GM18519 (cell line): ENCODE measurements at regions not wholly inside any gene's neighbourhood (a gene's known extent, or its start where the extent isn't known, plus 50 kb on each side); places are given as distances from the start of the nearest gene placed in this dataset.
A peak's percentile ranks its signal among the peaks of the same experiment; 100 is the strongest.
"Not testable (repeated sequence)": the region's sequence is repeated elsewhere in the genome, so short reads cannot be mapped to it uniquely, and the experiment has no call there.

ENCODE experiments used
- ATAC-seq: cut with Tn5 transposase; IDR thresholded peaks from one replicate; pipeline ENCODE4 v1.9.1; 2021; ENCODE audit warnings: mild to moderate bottlenecking, moderate library complexity; ENCODE audit not compliant: unreplicated experiment, low FRiP score

DNA sequence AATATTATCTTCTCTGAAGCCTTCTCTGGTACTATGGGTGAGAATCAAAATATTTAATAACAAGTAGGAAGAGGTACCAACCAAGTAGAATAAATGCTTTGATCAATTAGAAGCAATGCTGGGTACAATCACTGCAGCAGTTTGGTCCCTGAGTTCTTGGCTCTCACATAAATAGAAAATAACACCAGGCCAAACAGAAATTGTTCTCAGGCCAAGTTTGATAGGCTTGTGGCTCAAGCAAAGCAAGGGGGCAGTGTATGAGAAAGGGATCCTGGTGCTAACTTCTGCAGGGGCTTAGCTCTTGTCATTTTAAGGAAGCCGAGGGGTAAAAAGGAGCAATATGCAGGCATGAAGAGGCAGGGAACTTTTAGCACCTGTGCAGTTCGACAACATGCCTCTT lies 146.8 kb upstream of the TMEM229A start:
- ATAC-seq, result no peak

DNA sequence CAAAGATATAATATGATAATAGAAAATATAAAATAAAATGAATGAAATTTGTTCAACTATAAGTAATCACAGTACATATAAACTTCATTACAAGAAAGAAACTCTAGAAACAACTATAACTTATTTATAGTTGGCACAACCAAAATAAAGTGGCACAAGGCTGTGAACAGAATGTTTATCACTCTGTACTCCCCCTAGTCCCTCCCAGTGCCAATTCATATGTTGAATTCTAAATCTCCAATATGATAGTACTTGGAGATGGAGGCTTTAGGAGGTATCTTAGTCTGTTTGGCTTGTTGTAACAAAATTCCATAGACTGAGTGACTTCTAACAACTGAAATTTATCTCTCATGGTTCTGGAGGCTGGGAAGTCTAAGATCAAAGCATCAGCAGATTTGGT lies 145.0 kb upstream of the TMEM229A start:
- no peak for ATAC-seq

DNA sequence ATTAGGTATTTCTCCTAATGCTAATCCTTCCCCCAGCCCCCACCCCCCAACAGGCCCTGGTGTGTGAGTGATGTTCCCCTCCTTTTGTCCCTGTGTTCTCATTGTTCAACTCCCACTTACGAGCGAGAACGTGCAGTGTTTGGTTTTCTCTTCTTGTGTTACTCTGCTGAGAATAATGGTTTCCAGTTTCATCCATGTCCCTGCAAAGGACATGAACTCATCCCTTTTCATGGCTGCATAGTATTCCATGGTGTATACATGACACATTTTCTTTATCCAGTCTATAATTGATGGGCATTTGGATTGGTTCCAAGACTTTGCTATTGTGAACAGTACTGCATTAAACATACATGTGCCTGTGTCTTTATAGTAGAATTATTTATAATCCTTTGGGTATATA lies 138.9 kb upstream of the TMEM229A start:
- ATAC-seq, result not testable (repeated sequence)

GRCh38 chr7:124171068-124171467 lies 138.2 kb upstream of the TMEM229A start:
- ATAC-seq, result no peak

DNA sequence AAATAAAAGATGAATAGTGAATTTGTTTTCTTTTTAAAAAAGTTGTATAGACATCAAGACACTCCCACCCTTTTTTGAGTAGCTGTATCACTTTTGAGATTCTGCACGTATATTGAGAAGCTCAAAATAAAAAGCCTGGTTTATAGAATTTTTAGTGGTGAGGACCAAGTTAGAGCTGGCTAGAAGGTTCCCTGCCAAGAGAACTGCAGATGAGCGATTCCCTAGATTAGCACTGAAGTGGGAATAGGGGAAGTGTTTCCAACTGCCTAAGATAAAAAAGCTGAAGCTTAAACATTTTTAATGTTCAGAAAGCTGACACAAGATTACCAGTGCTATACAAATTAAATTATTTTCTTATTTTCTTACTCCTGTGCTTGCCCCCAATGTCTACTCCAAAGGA lies 135.7 kb upstream of the TMEM229A start:
- ATAC-seq, result no peak

DNA sequence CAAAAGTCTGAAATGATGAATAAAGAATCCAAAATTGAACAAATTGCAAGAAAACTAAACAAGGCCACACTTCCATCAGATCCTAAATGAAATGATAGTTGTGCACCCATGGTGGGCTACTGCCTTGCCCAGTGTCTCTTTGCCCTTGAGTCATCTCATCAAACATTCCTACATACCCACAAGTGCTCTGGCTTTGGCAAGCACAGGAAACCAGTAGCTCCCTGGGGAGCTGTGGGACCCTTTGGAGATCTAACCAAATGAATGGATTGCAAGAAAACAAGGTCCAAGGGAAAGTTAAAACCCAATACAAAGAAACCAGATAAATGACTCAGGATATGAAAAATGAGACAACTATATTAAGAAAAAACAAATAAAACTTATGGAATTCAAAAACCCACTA lies 129.8 kb upstream of the TMEM229A start:
- ATAC-seq, result no peak

GRCh38 chr7:124155432-124156022 lies 122.7 kb upstream of the TMEM229A start:
- ATAC-seq, result peak; percentile 66

DNA sequence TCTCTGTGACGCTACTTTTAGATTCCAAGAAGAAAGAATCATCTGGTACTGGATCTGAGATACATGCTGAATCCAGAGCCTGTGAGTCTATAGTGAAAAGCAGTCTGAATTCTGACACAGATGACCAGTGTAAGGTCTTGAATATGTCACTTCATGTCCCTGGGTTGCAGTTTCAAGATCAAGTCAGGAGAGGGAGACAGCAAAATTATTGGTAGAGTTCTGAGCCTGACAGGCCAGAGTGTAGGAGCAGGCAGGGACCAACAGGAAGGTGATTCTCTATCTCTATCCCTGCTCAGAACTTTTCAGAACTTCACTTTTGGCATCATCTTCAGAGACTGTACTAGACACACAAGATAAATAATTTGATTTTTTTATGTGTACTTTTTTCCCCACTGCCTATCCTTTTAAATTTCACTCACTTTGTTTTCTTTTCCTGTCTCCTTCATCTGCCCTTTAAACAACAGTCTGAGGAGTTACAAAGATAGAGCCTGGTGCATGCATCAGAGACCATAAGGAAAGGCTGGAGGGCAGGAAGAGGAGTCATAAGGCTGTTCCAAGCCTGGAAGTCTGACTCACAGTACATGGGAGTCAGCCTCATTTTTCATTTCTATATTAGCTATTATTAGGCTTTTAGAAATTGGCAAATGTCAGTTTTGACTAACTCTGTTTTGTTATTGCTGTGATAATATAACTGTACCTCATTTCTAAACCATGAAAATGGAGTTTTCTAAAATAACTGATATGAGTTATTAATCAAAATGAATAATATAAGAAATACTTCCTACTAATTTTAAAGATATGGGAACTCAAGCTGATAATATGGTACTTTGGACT lies 120.2 kb upstream of the TMEM229A start:
- ATAC-seq, result peak; percentile 46

DNA sequence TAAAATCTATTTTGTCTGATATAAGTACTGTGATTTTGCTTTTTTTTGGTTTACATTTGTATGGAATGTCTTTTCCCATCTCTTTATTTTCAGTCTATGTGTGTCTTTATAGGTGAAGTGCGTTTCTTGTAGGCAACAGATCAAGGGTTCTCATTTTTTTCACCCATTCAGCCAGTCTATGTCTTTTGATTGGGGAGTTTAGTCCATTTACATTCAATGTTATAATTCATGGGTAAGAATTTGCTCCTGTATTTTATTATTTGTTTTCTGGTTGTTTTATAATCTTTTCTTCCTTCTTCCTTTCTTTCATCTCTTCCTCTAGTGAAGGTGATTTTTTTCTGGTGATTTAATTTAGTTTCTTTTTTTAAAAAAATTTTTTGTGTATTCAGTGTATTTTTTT lies 104.8 kb upstream of the TMEM229A start:
- no peak for ATAC-seq

GRCh38 chr7:124124201-124124600 lies 91.3 kb upstream of the TMEM229A start:
- ATAC-seq, result no peak

- ATAC-seq, result no peak
These were observed 88.0 kb upstream of the TMEM229A start for GRCh38 chr7:124120911-124121310.

- ATAC-seq, result no peak
These were observed 80.2 kb upstream of the TMEM229A start for GRCh38 chr7:124113045-124113444.

- no peak for ATAC-seq
These were observed 73.7 kb upstream of the TMEM229A start for GRCh38 chr7:124106575-124106974.

DNA sequence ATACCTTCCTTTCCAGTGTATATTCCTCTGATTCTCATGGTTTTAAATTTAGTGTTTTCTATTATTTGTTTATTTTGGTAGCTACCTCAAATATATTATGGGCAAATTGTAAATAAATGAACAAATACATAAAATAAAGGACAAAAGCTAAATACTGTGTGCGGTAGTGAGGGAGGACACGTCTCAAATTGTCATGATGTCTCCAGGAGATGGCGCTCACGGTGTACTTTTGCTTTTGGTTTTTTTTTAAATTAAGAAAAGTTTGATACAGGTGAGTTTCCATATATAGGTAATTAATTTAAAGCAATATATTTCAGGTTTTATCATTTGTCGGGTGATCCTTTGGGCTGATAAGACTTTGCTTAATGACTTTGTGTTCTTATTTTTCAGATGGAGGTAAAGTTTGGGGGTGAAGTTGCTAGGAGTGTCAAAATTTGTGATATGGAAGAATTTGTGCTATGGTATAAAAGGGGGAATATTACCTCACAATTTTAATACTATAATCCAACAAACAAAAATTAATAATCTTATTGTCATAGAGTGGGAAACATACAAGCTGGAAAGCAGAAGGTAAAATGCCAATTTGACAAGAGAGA lies 68.4 kb upstream of the TMEM229A start:
- no peak for ATAC-seq

DNA sequence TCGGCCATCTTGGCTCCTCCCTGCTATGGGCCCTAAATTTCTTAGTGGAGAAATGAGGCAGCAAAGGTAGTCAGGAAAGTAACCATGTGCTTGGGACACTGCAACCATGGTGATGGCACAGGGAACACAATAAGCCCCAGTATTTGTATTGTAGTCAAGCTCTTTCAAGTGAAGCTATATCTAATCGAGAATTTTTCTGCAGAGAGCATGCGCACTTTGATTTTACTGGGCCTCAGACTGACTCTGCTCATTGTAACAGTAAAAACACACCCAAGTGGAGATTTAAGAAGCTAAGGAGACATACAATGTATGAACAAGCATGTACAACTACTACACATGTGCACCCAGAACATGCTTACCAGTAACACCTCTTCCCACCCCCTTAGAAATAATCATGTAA lies 67.3 kb upstream of the TMEM229A start:
- ATAC-seq, result no peak

GRCh38 chr7:124099585-124099984 lies 66.7 kb upstream of the TMEM229A start:
- not testable (repeated sequence) for ATAC-seq

GRCh38 chr7:124089621-124090020 lies 56.8 kb upstream of the TMEM229A start:
- no peak for ATAC-seq

- ATAC-seq, result no peak
These were observed 55.7 kb upstream of the TMEM229A start for GRCh38 chr7:124088590-124088989.

GRCh38 chr7:124086843-124087242 lies 54.0 kb upstream of the TMEM229A start:
- no peak for ATAC-seq

- no peak for ATAC-seq
These were observed 52.3 kb upstream of the TMEM229A start for GRCh38 chr7:124085179-124085578.

- ATAC-seq, result no peak
These were observed 51.2 kb upstream of the TMEM229A start for GRCh38 chr7:124084024-124084423.
